NCI-H2029 treated with DMSO at 0.1 percent for 48 hours (cell line): ENCODE measurements at regions not wholly inside any gene's neighbourhood (a gene's known extent, or its start where the extent isn't known, plus 50 kb on each side); places are given as distances from the start of the nearest gene placed in this dataset.
"Not testable (repeated sequence)": the region's sequence is repeated elsewhere in the genome, so short reads cannot be mapped to it uniquely, and the experiment has no call there.

Experiments used
- DNase-seq: peaks from one replicate; lab custom pipeline; 2025; lab: John Stamatoyannopoulos, UW

- no peak for DNase-seq
These were observed 327.4 kb upstream of the MAP3K7 start for GRCh38 chr6:90914312-90914711.

GRCh38 chr6:90913266-90913960 is 326.5 kb upstream of the MAP3K7 start:
- no peak for DNase-seq

- no peak for DNase-seq
These were observed 324.8 kb upstream of the MAP3K7 start for GRCh38 chr6:90911642-90912041.

- DNase-seq: no peak
These were observed 324.0 kb upstream of the MAP3K7 start for GRCh38 chr6:90910893-90911292.

- DNase-seq: no peak
These were observed 321.2 kb upstream of the MAP3K7 start for GRCh38 chr6:90907931-90908655.

- no peak for DNase-seq
These were observed 318.5 kb upstream of the MAP3K7 start for GRCh38 chr6:90905351-90905750.

GRCh38 chr6:90900034-90900433 is 313.2 kb upstream of the MAP3K7 start:
- DNase-seq: no peak

- no peak for DNase-seq
These were observed 311.9 kb upstream of the MAP3K7 start for GRCh38 chr6:90898763-90899162.

GRCh38 chr6:90896075-90896547 is 309.2 kb upstream of the MAP3K7 start:
- no peak for DNase-seq

GRCh38 chr6:90895299-90896074 is 308.6 kb upstream of the MAP3K7 start:
- no peak for DNase-seq

- DNase-seq: no peak
These were observed 307.6 kb upstream of the MAP3K7 start for GRCh38 chr6:90894285-90895130.

- no peak for DNase-seq
These were observed 306.5 kb upstream of the MAP3K7 start for GRCh38 chr6:90893400-90893799.

GRCh38 chr6:90892271-90892670 is 305.4 kb upstream of the MAP3K7 start:
- DNase-seq: no peak

GRCh38 chr6:90891355-90891754 is 304.5 kb upstream of the MAP3K7 start:
- DNase-seq: no peak

GRCh38 chr6:90890683-90891330 is 303.9 kb upstream of the MAP3K7 start:
- no peak for DNase-seq

GRCh38 chr6:90887764-90888163 is 300.9 kb upstream of the MAP3K7 start:
- DNase-seq: no peak

- DNase-seq: no peak
These were observed 298.8 kb upstream of the MAP3K7 start for GRCh38 chr6:90885611-90886056.

GRCh38 chr6:90885137-90885536 is 298.3 kb upstream of the MAP3K7 start:
- not testable (repeated sequence) for DNase-seq

- no peak for DNase-seq
These were observed 290.7 kb upstream of the MAP3K7 start for GRCh38 chr6:90877616-90878015.

GRCh38 chr6:90874931-90875330 is 288.1 kb upstream of the MAP3K7 start:
- no peak for DNase-seq

- DNase-seq: no peak
These were observed 286.1 kb upstream of the MAP3K7 start for GRCh38 chr6:90872981-90873380.
